Glutamatergic neuron (in vitro differentiated cells): ENCODE measurements at regions not wholly inside any gene's neighbourhood (a gene's known extent, or its start where the extent isn't known, plus 50 kb on each side); places are given as distances from the start of the nearest gene placed in this dataset.

ENCODE experiments used
- DNase-seq: peaks from one replicate; pipeline ENCODE4 v3.0.0; 2022
- H3K27ac Mint-ChIP-seq: one replicate; pipeline ENCODE4 v1.8.0; 2020; ENCODE audit warnings: mild to moderate bottlenecking, mixed read lengths, inconsistent platforms; ENCODE audit not compliant: unreplicated experiment
- H3K27me3 Mint-ChIP-seq: one replicate; pipeline ENCODE4 v1.8.0; 2020; ENCODE audit warnings: mild to moderate bottlenecking, moderate library complexity, mixed read lengths, inconsistent platforms; ENCODE audit not compliant: unreplicated experiment
- H3K36me3 Mint-ChIP-seq: one replicate; pipeline ENCODE4 v1.8.0; 2020; ENCODE audit warnings: mild to moderate bottlenecking, mixed read lengths, inconsistent platforms; ENCODE audit not compliant: unreplicated experiment
- H3K4me1 Mint-ChIP-seq: one replicate; pipeline ENCODE4 v1.8.0; 2020; ENCODE audit warnings: mild to moderate bottlenecking, low read depth, mixed read lengths, inconsistent platforms; ENCODE audit not compliant: unreplicated experiment
- H3K4me3 Mint-ChIP-seq: one replicate; pipeline ENCODE4 v1.8.0; 2020; ENCODE audit warnings: mild to moderate bottlenecking, mixed read lengths, inconsistent platforms; ENCODE audit not compliant: unreplicated experiment
- H3K9me3 Mint-ChIP-seq: one replicate; pipeline ENCODE4 v1.8.0; 2020; ENCODE audit warnings: mild to moderate bottlenecking, moderate library complexity, mixed read lengths, inconsistent platforms; ENCODE audit not compliant: unreplicated experiment
- CTCF ChIP-seq: fragments of 200-600 bp; sonication (generic); IDR thresholded peaks from one replicate; pipeline ENCODE4 v1.5.0; 2021; ENCODE audit not compliant: partially characterized antibody, unreplicated experiment

- Mint-ChIP-seq H3K9me3 (peaks cover 19% of the 10 kb centered on the region), H3K27ac (peak overlapping the region; percentile 33), H3K36me3 (peaks cover 9% of the 10 kb centered on the region), H3K4me3 (no peak overlapping the region), H3K27me3 (peaks cover 29% of the 10 kb centered on the region), H3K4me1 (peaks cover 48% of the 10 kb centered on the region)
- no peak for DNase-seq
- no peak for TF ChIP-seq CTCF
These were observed 120.3 kb upstream of the CIBAR2 start for GRCh38 chr16:85232369-85233142.

- no peak for DNase-seq
- Mint-ChIP-seq H3K4me1 (peaks cover 44% of the 10 kb centered on the region), H3K36me3 (peaks cover 9% of the 10 kb centered on the region), H3K4me3 (no peak overlapping the region), H3K27ac (peak overlapping the region; percentile 40), H3K9me3 (peaks cover 17% of the 10 kb centered on the region), H3K27me3 (peaks cover 28% of the 10 kb centered on the region)
- TF ChIP-seq CTCF = no peak
These were observed 121.2 kb upstream of the CIBAR2 start for GRCh38 chr16:85233516-85233915.

DNA sequence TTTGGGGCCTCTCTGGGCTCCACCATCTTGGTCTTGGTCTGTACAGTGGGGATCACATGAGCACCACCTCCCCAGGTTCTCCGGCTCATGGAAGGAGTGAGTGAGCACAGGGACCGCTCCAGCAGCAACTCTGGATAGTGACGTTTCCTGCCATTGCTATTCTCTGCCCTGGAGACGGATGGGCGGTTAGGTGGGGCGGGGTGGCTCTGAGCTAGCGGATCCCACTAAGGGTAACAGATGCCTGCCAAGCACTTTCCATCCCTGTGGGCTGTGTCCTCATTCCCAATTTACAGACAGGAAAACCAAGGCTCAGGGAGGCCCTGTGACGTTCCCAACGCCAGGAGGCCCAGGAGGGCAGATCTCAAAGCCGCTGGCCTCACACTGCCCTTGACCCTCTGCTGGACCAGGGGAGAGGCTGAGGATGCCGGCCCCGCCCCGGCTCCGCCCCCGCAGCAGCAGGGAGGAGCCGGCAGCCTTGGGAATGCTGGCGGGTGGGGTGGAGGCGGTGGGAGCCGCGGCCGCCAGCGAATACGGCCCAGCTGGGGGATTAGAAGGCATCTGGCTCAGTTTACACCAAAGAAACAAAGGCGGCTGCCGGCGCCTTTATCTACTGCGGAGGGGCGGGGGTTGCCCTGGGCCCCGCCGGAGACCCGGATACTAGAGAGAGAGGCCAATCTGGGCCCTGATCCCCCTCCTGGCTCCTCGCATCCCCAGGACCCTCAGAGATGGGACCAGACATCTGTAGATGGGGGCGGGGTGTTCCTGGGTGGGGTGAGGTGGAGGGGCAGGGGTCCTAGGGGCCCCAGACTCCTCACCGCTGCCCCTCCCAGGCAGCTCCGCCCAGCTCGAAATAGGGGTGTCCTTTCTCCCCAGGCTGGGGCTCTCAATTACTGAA, 122.3 kb upstream of the CIBAR2 start:
- peaks cover 27% of the 10 kb centered on the region for H3K27me3 Mint-ChIP-seq
- H3K9me3 Mint-ChIP-seq = peaks cover 17% of the 10 kb centered on the region
- TF ChIP-seq CTCF = no peak
- peak overlapping the region; percentile 46 for H3K4me3 Mint-ChIP-seq
- peak overlapping the region; percentile 84 for H3K27ac Mint-ChIP-seq
- peak; percentile 89 for DNase-seq
- H3K4me1 Mint-ChIP-seq = peaks cover 41% of the 10 kb centered on the region
- peaks cover 9% of the 10 kb centered on the region for H3K36me3 Mint-ChIP-seq

GRCh38 chr16:85235991-85236817, 123.9 kb upstream of the CIBAR2 start:
- no peak for TF ChIP-seq CTCF
- H3K36me3 Mint-ChIP-seq = peaks cover 2% of the 10 kb centered on the region
- peaks cover 9% of the 10 kb centered on the region for H3K9me3 Mint-ChIP-seq
- DNase-seq = no peak
- no peak overlapping the region for H3K27ac Mint-ChIP-seq
- peaks cover 20% of the 10 kb centered on the region for H3K27me3 Mint-ChIP-seq
- peak overlapping the region; percentile 42 for H3K4me3 Mint-ChIP-seq
- peaks cover 28% of the 10 kb centered on the region for H3K4me1 Mint-ChIP-seq
